ENCODE measurements at regions not wholly inside any gene's neighbourhood (a gene's known extent, or its start where the extent isn't known, plus 50 kb on each side); places are given as distances from the start of the nearest gene placed in this dataset.

DNA sequence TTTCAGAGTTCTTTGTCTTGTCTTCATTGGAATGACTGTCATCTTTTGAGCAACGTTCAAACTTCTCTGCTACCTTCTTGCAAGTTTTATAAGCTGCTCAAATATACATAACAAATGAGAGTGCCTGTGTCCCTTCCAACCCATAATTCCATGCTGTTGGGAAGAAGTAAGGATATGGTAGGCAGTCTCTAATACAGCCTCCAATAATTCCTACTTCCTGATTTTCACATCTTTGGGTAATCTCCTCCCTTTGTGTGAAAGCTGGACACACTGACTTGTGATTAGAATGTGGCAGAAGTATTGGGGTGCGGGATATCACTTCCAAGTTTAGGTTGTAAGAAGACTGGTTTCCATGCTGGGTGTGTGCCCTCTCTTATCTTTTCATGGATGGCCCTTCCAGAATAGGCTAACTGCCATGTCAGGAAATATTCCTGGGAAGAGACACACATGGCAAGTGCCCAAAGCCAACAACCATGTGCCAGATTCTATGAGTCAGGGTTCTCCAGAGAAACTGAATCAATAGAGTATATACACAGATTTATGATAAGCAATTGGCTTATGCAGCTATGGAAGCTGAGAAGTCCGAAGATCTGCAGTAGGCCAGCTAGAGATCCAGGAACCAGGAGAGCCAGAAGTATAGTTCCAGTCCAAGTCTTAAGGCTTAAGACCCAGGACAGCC is 531.3 kb downstream of the NTRK2 start:
- TF ChIP-seq SP1 (IDR thresholded peaks at IDR 0.05) (no peak), HNF4A (conservative IDR thresholded peaks at IDR 0.05) (no peak), RAD21 (IDR thresholded peaks at IDR 0.05) (no peak), GABPA (IDR thresholded peaks at IDR 0.05 in 1 of 2, conservative IDR thresholded peaks at IDR 0.05 in 1 of 2) (no peak), FOXA1 (IDR thresholded peaks at IDR 0.05) (no peak), JUND (IDR thresholded peaks at IDR 0.05) (peak; percentile 40 to 66), RXRA (IDR thresholded peaks at IDR 0.05) (peak in 1 of 2 donors; percentile 21), EGR1 (IDR thresholded peaks at IDR 0.05; ENCODE audit: low read depth in 2 of 2) (no peak)
- TF ChIP-seq, protein P1, sequence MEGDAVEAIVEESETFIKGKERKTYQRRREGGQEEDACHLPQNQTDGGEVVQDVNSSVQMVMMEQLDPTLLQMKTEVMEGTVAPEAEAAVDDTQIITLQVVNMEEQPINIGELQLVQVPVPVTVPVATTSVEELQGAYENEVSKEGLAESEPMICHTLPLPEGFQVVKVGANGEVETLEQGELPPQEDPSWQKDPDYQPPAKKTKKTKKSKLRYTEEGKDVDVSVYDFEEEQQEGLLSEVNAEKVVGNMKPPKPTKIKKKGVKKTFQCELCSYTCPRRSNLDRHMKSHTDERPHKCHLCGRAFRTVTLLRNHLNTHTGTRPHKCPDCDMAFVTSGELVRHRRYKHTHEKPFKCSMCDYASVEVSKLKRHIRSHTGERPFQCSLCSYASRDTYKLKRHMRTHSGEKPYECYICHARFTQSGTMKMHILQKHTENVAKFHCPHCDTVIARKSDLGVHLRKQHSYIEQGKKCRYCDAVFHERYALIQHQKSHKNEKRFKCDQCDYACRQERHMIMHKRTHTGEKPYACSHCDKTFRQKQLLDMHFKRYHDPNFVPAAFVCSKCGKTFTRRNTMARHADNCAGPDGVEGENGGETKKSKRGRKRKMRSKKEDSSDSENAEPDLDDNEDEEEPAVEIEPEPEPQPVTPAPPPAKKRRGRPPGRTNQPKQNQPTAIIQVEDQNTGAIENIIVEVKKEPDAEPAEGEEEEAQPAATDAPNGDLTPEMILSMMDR (IDR thresholded peaks at IDR 0.05; ENCODE audit: low read depth, low read length, missing input control), result no peak
- TF ChIP-seq, protein P2, sequence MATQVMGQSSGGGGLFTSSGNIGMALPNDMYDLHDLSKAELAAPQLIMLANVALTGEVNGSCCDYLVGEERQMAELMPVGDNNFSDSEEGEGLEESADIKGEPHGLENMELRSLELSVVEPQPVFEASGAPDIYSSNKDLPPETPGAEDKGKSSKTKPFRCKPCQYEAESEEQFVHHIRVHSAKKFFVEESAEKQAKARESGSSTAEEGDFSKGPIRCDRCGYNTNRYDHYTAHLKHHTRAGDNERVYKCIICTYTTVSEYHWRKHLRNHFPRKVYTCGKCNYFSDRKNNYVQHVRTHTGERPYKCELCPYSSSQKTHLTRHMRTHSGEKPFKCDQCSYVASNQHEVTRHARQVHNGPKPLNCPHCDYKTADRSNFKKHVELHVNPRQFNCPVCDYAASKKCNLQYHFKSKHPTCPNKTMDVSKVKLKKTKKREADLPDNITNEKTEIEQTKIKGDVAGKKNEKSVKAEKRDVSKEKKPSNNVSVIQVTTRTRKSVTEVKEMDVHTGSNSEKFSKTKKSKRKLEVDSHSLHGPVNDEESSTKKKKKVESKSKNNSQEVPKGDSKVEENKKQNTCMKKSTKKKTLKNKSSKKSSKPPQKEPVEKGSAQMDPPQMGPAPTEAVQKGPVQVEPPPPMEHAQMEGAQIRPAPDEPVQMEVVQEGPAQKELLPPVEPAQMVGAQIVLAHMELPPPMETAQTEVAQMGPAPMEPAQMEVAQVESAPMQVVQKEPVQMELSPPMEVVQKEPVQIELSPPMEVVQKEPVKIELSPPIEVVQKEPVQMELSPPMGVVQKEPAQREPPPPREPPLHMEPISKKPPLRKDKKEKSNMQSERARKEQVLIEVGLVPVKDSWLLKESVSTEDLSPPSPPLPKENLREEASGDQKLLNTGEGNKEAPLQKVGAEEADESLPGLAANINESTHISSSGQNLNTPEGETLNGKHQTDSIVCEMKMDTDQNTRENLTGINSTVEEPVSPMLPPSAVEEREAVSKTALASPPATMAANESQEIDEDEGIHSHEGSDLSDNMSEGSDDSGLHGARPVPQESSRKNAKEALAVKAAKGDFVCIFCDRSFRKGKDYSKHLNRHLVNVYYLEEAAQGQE (IDR thresholded peaks at IDR 0.05), result no peak
- TF ChIP-seq, protein P3, sequence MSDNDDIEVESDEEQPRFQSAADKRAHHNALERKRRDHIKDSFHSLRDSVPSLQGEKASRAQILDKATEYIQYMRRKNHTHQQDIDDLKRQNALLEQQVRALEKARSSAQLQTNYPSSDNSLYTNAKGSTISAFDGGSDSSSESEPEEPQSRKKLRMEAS (IDR thresholded peaks at IDR 0.05), result peak; percentile 40
